H1 (cell line): ENCODE measurements at regions not wholly inside any gene's neighbourhood (a gene's known extent, or its start where the extent isn't known, plus 50 kb on each side); places are given as distances from the start of the nearest gene placed in this dataset.

Experiments
- CTCF ChIA-PET: fragments of 300-600 bp; sonication (Branson Sonifier 250); formaldehyde crosslinking; loops from one replicate; lab custom pipeline; 2021; ENCODE audit not compliant: partially characterized antibody; lab: Charles Lee
- POLR2A ChIA-PET: fragments of 300-600 bp; sonication (Branson Sonifier 250); formaldehyde crosslinking; loops from one replicate; lab custom pipeline; 2021; ENCODE audit warnings: inconsistent platforms; ENCODE audit not compliant: partially characterized antibody; lab: Charles Lee
- DNase-seq, 2 experiments: peaks; one replicate each; pipeline versions ENCODE4 v3.0.0 to v3.0.0-alpha.2; 2010 to 2022; ENCODE audit warnings: low spot score in 2 of 2, low read depth in 1 of 2, mixed read lengths in 1 of 2
- FAIRE-seq: peaks from 2 replicates; lab custom pipeline; 2011; peaks lifted over from hg19 to GRCh38; lab: Jason Lieb, UNC
- H2AFZ ChIP-seq: 2 replicates; pipeline ENCODE4 v1.8.1; 2012; ENCODE audit warnings: low read length, inconsistent platforms
- H2AK5ac ChIP-seq: 2 replicates; pipeline ENCODE4 v1.6.1; 2013; ENCODE audit warnings: low read depth, low read length
- H2BK120ac ChIP-seq: replicated peaks from 2 replicates; pipeline ENCODE3; 2013; ENCODE audit warnings: low read depth, low read length, inconsistent platforms
- H2BK12ac ChIP-seq: 2 replicates; pipeline ENCODE4 v1.6.1; 2013; ENCODE audit warnings: low read depth, low read length
- H2BK15ac ChIP-seq: 2 replicates; pipeline ENCODE4 v1.6.1; 2013; ENCODE audit warnings: low read length
- H2BK20ac ChIP-seq: 2 replicates; pipeline ENCODE4 v1.6.1; 2013; ENCODE audit warnings: low read length
- H2BK5ac ChIP-seq: 2 replicates; pipeline ENCODE4 v1.6.1; 2013; ENCODE audit warnings: low read depth, low read length
- H3K14ac ChIP-seq: 2 replicates; pipeline ENCODE4 v1.6.1; 2013; ENCODE audit warnings: inconsistent platforms; ENCODE audit not compliant: insufficient read length
- H3K18ac ChIP-seq: 2 replicates; pipeline ENCODE4 v1.6.1; 2013; ENCODE audit warnings: low read length; ENCODE audit errors: extremely low read depth
- H3K23ac ChIP-seq: 2 replicates; pipeline ENCODE4 v1.6.1; 2013; ENCODE audit warnings: inconsistent platforms; ENCODE audit not compliant: insufficient read length
- H3K23me2 ChIP-seq: 2 replicates; pipeline ENCODE4 v1.6.1; 2013; ENCODE audit warnings: low read depth, low read length
- H3K27ac ChIP-seq: 2 replicates; pipeline ENCODE4 v1.6.1; 2011; ENCODE audit warnings: low read depth, low read length, inconsistent platforms
- H3K27me3 ChIP-seq, 4 experiments: replicated peaks in 1 of 4; 1 replicate in 1 of 4; 2 replicates in 3 of 4; pipeline versions ENCODE4 v1.6.1 to v1.8.1; 2011 to 2013; ENCODE audit warnings: low read length in 3 of 4, mild to moderate bottlenecking in 3 of 4, inconsistent platforms in 2 of 4, mixed read lengths in 2 of 4, moderate library complexity in 1 of 4; ENCODE audit not compliant: control insufficient read depth in 3 of 4, insufficient read depth in 3 of 4; ENCODE audit errors: extremely low read depth in 1 of 4
- H3K36me3 ChIP-seq, 4 experiments: 2 replicates each; pipeline versions ENCODE4 v1.6.1 to v1.8.1; 2011 to 2013; ENCODE audit warnings: mild to moderate bottlenecking in 4 of 4, low read length in 3 of 4, moderate library complexity in 2 of 4, control low read depth in 1 of 4, inconsistent platforms in 1 of 4; ENCODE audit not compliant: insufficient read depth in 4 of 4, control insufficient read depth in 2 of 4
- H3K4ac ChIP-seq: replicated peaks from 2 replicates; pipeline ENCODE3; 2013; ENCODE audit warnings: low read length, low read depth, mixed read lengths, inconsistent platforms; ENCODE audit not compliant: insufficient read length
- H3K4me1 ChIP-seq, 4 experiments: replicated peaks in 1 of 4; 1 replicate in 1 of 4; 2 replicates in 3 of 4; pipeline versions ENCODE4 v1.6.1 to v1.8.1; 2011 to 2013; ENCODE audit warnings: low read length in 3 of 4, inconsistent platforms in 2 of 4, mixed read lengths in 1 of 4; ENCODE audit not compliant: insufficient read depth in 4 of 4, control insufficient read depth in 3 of 4
- H3K4me2 ChIP-seq, 2 experiments: 2 replicates each; pipeline versions ENCODE4 v1.6.1 to v1.8.1; 2011 to 2013; ENCODE audit warnings: low read depth in 2 of 2, low read length in 2 of 2, control low read depth in 1 of 2, inconsistent platforms in 1 of 2, mild to moderate bottlenecking in 1 of 2; ENCODE audit not compliant: insufficient read depth in 1 of 2
- H3K4me3 ChIP-seq, 4 experiments: fragments of 200-600, 300-600 bp in 1 of 4; sonication (generic), shearing (Covaris generic), sonication (Bioruptor Twin) in 1 of 4; 2 replicates each; pipeline versions ENCODE4 v1.5.1 to v1.8.1; 2011 to 2016; ENCODE audit warnings: low read length in 4 of 4, low read depth in 3 of 4, control low read depth in 2 of 4, inconsistent platforms in 2 of 4, mild to moderate bottlenecking in 2 of 4, mixed read lengths in 1 of 4, moderate library complexity in 1 of 4; ENCODE audit not compliant: insufficient read depth in 2 of 4; ENCODE audit errors: extremely low read depth in 1 of 4
- H3K56ac ChIP-seq: replicated peaks from 2 replicates; pipeline ENCODE3; 2013; ENCODE audit warnings: low read depth, mild to moderate bottlenecking, mixed read lengths, low read length, inconsistent platforms; ENCODE audit not compliant: insufficient read length
- H3K79me1 ChIP-seq: 2 replicates; pipeline ENCODE4 v1.6.1; 2013; ENCODE audit warnings: low read depth, low read length, control low read depth
- H3K79me2 ChIP-seq, 2 experiments: 2 replicates each; pipeline versions ENCODE4 v1.6.1 to v1.8.1; 2012 to 2013; ENCODE audit warnings: low read length in 2 of 2, mild to moderate bottlenecking in 2 of 2, inconsistent platforms in 1 of 2; ENCODE audit not compliant: insufficient read depth in 2 of 2, control insufficient read depth in 1 of 2
- H3K9ac ChIP-seq, 4 experiments: replicated peaks in 1 of 4; 1 replicate in 1 of 4; 2 replicates in 3 of 4; pipeline versions ENCODE4 v1.6.1 to v1.8.1; 2011 to 2013; ENCODE audit warnings: low read depth in 3 of 4, low read length in 3 of 4, control low read depth in 2 of 4, mild to moderate bottlenecking in 2 of 4, moderate library complexity in 2 of 4, inconsistent platforms in 1 of 4; ENCODE audit errors: extremely low read depth in 1 of 4
- H3K9me3 ChIP-seq, 2 experiments: 2 replicates each; pipeline versions ENCODE4 v1.6.1 to v1.8.1; 2012 to 2013; ENCODE audit warnings: mild to moderate bottlenecking in 2 of 2, moderate library complexity in 2 of 2, control low read depth in 1 of 2, inconsistent platforms in 1 of 2, low read depth in 1 of 2, low read length in 1 of 2, mixed read lengths in 1 of 2; ENCODE audit not compliant: insufficient read depth in 2 of 2
- H4K20me1 ChIP-seq, 2 experiments: replicated peaks in 1 of 2; 2 replicates each; pipeline versions ENCODE3 to v1.8.1; 2011 to 2013; ENCODE audit warnings: inconsistent platforms in 2 of 2, low read length in 2 of 2, mild to moderate bottlenecking in 1 of 2; ENCODE audit not compliant: insufficient read depth in 2 of 2, control insufficient read depth in 1 of 2
- H4K5ac ChIP-seq: 2 replicates; pipeline ENCODE4 v1.6.1; 2013; ENCODE audit warnings: low read length, low read depth, mixed read lengths, inconsistent platforms; ENCODE audit not compliant: insufficient read length
- H4K8ac ChIP-seq: 2 replicates; pipeline ENCODE4 v1.8.0; 2013; ENCODE audit warnings: mild to moderate bottlenecking, moderate library complexity, low read length, inconsistent platforms; ENCODE audit not compliant: insufficient read depth; ENCODE audit errors: extremely low read depth
- H4K91ac ChIP-seq: replicated peaks from 2 replicates; pipeline ENCODE3; 2013; ENCODE audit warnings: low read length, mixed read lengths, inconsistent platforms; ENCODE audit not compliant: insufficient read length
- EP300 ChIP-seq, 2 experiments: IDR thresholded peaks; 1 replicate in 1 of 2; 2 replicates in 1 of 2; pipeline ENCODE4 v1.6.1; 2011 to 2012; ENCODE audit warnings: low read depth in 2 of 2, low read length in 2 of 2, mild to moderate bottlenecking in 2 of 2, borderline replicate concordance in 1 of 2, inconsistent platforms in 1 of 2, moderate library complexity in 1 of 2
- SP4 ChIP-seq: IDR thresholded peaks from 2 replicates; pipeline ENCODE4 v1.6.1; 2012; ENCODE audit warnings: low read length, inconsistent platforms
- WGBS, 2 experiments: shearing (Covaris generic) in 1 of 2; methylation state at CpG; one replicate each; pipeline versions ENCODE4 v1.1.6 to v1.1.7; 2013 to 2015; ENCODE audit warnings: low lambda C conversion rate in 2 of 2, mixed read lengths in 2 of 2, inconsistent platforms in 1 of 2, low coverage in 1 of 2, missing lambda C conversion rate in 1 of 2; ENCODE audit not compliant: insufficient replicate concordance in 2 of 2, insufficient coverage in 1 of 2, insufficient read length in 1 of 2; ENCODE audit errors: extremely low coverage in 1 of 2, missing lambda C conversion rate in 1 of 2; 5-methylcytosine and 5-hydroxymethylcytosine counted together

DNA sequence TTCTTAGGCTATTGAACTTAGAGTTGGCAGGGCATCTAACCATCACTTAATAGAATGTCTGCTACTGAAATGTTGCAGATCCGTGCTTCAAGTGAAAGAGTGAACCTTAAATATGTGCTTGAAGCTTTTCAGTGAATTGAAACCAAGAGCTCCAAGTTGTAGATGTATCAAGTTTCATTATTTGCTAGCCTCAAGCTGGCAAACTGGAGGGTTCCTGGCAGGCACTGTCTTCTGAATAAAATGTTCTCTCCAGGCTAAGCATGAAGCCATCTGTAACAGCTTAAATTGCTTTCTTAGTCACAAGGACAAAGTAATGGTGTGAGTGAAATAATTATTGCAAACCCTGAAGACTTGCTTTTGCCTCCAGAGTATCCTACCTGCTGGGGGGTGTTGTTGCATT lies 415.0 kb upstream of the SPRY2 start:
- no peak overlapping the region for H4K5ac ChIP-seq
- CTCF ChIA-PET = no interaction called here
- TF ChIP-seq SP4 (no peak), EP300 (IDR thresholded peaks at IDR 0.05; ENCODE audit: borderline replicate concordance in 1 of 2, low read depth in 2 of 2, low read length in 2 of 2) (no peak)
- TF ChIP-seq, all 59 proteins: peak for 0
- Histone ChIP-seq H2AFZ (no peak overlapping the region), H3K23me2 (no peaks in the 10 kb centered on the region), H3K27ac (no peak overlapping the region), H3K23ac (no peak overlapping the region), H3K9me3 (no peaks in the 10 kb centered on the region), H3K4me3 (no peak overlapping the region), H2AK5ac (no peak overlapping the region), H3K4me1 (no peaks in the 10 kb centered on the region), H2BK12ac (no peak overlapping the region), H2BK5ac (no peak overlapping the region), H3K36me3 (no peaks in the 10 kb centered on the region), H3K4me2 (no peak overlapping the region), H3K27me3 (no peaks in the 10 kb centered on the region), H3K79me1 (no peaks in the 10 kb centered on the region), H3K14ac (no peak overlapping the region), H3K56ac (no peak overlapping the region), H3K79me2 (no peaks in the 10 kb centered on the region), H2BK15ac (no peak overlapping the region), H3K9ac (no peak overlapping the region), H4K20me1 (no peaks in the 10 kb centered on the region), H4K8ac (no peak overlapping the region), H3K4ac (no peak overlapping the region), H3K18ac (no peak overlapping the region), H2BK20ac (no peak overlapping the region), H2BK120ac (no peak overlapping the region), H4K91ac (no peak overlapping the region)
- FAIRE-seq (no peak), DNase-seq (no peak)
- WGBS, 2 experiments = 92% methylated on average over 1 of the region's 1 CpG; no CpG with 5 or more reads in 1 of the 2 experiments
- POLR2A ChIA-PET = no interaction called here
